ENCODE measurements at regions not wholly inside any gene's neighbourhood (a gene's known extent, or its start where the extent isn't known, plus 50 kb on each side); places are given as distances from the start of the nearest gene placed in this dataset.

DNA sequence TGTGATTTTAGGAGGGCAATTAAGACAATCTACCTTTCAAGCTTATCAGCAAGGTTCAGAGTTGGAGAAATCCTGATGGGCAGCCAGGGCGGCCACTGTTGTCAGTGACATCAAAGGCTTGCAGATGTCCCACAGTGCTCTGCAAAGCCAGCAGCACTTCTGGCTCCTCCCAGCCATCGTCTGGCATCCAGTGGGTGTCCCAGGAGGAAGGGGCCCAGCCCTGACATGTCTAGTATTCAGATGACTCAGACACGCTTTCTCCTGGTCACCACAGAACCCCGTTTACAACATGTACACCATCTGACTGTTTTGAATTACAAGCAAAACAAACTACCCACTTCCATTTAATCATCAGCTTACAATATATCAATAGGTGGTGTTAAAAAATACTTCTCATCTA is 61.4 kb downstream of the CYRIA start:
- TF ChIP-seq SUZ12 (IDR thresholded peaks at IDR 0.05; ENCODE audit: extremely low read depth, insufficient read depth, insufficient read length) (no peak), ZNF274 (IDR thresholded peaks at IDR 0.05; ENCODE audit: low read depth, low read length) (no peak), YY1 (IDR thresholded peaks at IDR 0.05; ENCODE audit: insufficient read depth, insufficient read length) (no peak)
